Right hindlimb (tissue), 1 donor: ENCODE measurements at regions not wholly inside any gene's neighbourhood (a gene's known extent, or its start where the extent isn't known, plus 50 kb on each side); places are given as distances from the start of the nearest gene placed in this dataset.
A peak's percentile ranks its signal among the peaks of the same experiment; 100 is the strongest.
"Not testable (repeated sequence)": the region's sequence is repeated elsewhere in the genome, so short reads cannot be mapped to it uniquely, and the experiment has no call there.

Experiments used
- DNase-seq: peaks from one replicate; pipeline ENCODE4 v3.0.0-alpha.2; 2018

GRCh38 chr12:65657635-65658034 is 166.6 kb upstream of the HMGA2 start:
- DNase-seq = no peak

DNA sequence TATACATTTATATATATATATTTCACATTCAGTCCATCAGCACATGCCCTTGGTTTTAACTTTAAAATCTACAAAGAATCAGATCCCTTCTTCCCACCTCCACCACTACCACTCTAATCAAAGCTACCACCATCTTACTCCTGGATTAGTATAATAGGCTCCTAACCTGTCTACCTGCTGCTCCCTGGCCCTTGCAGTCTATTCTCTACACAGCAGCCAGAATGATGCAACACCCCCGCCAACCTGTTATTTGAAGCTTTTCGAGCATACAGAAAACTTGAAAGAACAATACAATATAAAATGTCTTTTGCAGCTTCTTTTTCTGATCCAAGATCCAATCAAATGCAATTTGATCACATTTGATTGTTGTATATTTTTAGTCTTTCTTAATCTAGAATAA is 165.9 kb upstream of the HMGA2 start:
- no peak for DNase-seq

DNA sequence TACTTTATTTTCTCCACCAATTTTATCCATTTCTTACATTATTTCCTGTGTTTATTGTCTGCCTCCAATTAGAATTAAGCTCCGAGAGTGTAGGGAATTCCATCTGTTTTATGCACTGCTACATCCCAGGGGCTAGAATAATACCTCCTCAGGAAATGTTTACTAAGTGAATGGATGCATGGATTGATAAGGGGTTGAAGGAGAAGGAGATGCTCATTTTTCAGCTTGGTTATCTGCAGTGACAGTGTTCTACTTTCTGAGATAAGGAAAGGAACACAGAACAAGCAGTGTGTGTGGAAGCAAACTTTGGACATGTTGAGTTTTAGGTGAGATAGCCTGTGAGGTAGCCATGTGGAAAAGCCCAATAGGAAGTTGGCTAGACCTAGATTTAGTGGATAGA is 164.6 kb upstream of the HMGA2 start:
- no peak for DNase-seq

DNA sequence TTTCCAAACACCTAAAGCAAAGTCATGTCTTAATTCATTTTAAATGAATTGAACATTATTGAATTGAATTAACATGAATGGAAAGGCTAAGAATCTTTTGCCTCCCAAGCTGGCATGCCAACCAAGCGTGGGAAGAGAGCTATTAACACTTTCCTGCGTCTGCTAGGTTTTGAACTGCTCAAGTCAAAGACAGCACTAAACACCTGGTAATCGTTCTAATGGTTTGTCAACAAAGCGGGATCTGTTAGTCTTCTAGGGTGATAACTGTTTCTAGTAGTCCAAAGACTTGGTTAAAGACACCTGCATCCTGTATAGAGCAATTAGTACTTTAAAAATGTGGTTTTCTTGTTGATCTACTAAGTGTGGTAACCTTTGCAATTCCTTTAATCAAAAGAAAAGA is 164.2 kb upstream of the HMGA2 start:
- DNase-seq = no peak

GRCh38 chr12:65660836-65661235 is 163.4 kb upstream of the HMGA2 start:
- no peak for DNase-seq

- DNase-seq = no peak
Observed at GRCh38 chr12:65662590-65662989, 161.7 kb upstream of the HMGA2 start.

DNA sequence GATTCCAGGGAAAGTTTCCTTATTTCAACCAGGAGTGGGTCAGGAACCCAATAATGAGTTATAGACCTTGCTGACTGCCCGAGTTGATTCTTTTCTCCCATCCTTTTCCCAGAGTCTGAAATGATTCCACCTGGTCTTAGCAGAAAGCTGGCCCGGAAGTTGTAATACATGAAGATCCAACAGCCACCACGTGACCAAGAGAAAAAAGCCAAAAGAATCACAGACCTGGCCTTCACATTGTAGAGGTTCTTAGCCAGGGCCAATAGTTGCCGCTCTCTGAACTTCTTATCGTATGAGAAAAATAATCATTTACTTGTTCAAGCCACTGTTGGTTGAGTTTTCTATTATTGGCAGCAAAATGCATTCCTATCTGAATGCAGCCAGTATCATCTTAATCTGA is 161.2 kb upstream of the HMGA2 start:
- no peak for DNase-seq

- no peak for DNase-seq
Observed at GRCh38 chr12:65663648-65664047, 160.6 kb upstream of the HMGA2 start.

- DNase-seq = no peak
Observed at GRCh38 chr12:65664715-65665250, 159.5 kb upstream of the HMGA2 start.

DNA sequence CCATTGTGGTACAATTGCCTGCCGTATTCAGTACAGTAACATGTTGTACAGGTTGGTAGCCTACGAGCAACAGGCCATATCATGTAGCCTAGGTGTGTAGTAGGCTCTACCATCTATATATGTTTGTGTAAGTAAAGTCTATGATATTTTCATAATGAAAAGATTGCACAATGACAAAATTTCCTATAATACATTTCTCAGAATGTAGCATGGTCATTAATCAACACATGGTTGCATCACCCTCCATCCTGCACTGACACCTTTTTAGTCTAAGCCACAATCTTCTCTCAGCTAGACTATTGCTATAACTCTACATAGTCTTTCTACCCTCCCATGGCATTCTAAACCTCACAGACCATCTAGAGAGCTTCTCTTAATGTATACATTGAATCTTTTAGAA is 158.5 kb upstream of the HMGA2 start:
- no peak for DNase-seq

GRCh38 chr12:65666876-65667275 is 157.4 kb upstream of the HMGA2 start:
- DNase-seq = no peak

GRCh38 chr12:65667932-65668331 is 156.4 kb upstream of the HMGA2 start:
- peak; percentile 21 for DNase-seq

- no peak for DNase-seq
Observed at GRCh38 chr12:65668981-65669695, 155.1 kb upstream of the HMGA2 start.

DNA sequence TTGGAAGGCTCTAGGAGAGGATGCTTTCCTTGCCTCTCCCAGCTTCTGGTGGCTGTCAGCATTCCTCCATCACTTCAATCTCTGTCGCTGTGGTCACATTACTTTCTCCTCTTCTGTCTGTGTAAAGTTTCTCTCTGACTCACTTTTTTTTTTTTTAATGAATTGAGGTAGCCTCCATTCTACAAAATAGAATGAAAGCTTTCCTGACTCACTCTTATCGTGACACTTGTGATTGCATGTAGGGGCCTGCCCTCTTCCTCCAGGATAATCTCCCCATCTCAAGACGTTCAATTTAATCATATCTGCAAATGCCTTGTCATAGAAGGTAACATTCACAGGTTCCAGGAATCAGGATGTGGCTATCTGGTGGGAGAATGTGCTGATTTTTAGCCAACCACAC is 153.5 kb upstream of the HMGA2 start:
- DNase-seq = no peak

GRCh38 chr12:65672441-65672840 is 151.8 kb upstream of the HMGA2 start:
- DNase-seq = no peak

GRCh38 chr12:65673156-65673690 is 151.1 kb upstream of the HMGA2 start:
- no peak for DNase-seq

- DNase-seq = no peak
Observed at GRCh38 chr12:65673732-65674131, 150.6 kb upstream of the HMGA2 start.

- DNase-seq = no peak
Observed at GRCh38 chr12:65675141-65675621, 149.1 kb upstream of the HMGA2 start.

DNA sequence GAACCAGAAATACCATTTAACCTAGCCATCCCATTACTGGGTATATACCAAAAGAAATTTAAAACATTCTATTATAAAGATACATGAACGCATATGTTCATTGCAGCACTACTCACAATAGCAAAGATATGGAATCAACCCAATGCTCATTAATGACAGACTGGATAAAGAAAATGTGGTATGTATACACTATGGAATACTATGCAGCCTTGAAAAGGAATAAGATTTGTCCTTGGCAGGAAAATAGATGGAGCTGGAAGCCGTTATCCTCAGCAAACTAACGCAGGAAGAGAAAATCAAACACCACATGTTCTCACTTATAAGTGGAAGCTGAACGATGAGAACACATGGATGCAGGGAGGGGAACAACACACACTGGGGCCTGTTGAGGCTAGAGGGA is 146.1 kb upstream of the HMGA2 start:
- DNase-seq = not testable (repeated sequence)

DNA sequence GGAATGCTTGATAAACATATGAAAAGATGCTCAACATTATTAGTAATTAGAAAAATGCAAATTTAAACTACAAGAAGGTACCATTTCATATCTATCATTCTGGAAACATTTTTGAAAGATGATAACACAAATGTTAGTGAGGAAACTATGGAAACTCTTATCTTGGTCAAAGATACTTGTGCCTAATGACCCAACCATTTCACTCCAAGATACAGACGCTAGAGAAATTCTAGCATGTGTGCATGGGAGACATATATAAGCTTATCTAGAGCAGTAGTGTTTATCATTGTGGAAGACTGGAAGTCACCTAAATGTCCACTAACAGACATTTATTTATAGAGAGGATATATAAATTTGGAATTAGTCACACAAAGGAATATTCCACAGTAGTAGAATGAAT is 143.1 kb upstream of the HMGA2 start:
- DNase-seq = no peak

DNA sequence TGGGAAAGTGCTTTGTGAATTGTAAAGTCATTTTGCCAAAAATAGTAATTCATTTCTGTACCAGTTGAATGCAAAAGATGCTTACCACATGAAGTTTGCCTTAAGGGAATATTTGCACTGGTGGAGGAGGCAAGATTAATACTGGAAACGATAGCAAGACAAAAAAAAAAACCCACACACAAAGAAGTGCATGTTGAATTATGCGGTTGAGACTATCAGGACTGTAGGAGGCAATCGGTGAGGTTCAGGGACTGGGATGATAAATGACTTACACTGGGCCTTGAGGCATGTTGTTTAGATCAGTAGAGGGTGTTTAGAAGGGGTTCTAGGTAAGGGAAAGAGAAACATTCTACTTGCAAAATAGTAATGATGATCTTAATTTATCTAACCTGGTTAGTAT is 142.2 kb upstream of the HMGA2 start:
- DNase-seq = no peak

DNA sequence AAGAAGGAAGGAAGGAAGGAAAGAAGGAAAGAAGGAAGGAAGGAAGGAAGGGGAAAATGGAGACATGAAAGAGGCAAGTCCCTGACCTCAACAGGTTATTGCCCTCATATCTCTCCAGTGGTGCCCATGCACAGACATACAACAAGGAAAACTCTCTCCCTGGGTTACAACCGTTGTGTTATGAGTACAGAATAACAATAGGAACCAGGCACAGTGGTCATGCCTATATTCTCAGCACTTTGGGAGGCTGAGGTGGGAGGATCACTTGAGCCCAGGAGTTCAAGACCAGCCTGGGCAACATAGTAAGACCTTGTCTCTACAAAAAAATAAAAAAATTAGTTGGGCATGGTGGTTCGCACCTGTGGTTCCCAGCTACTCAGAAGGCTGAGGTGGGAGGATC is 139.4 kb upstream of the HMGA2 start:
- no peak for DNase-seq

GRCh38 chr12:65685514-65685913 is 138.8 kb upstream of the HMGA2 start:
- no peak for DNase-seq

GRCh38 chr12:65689508-65689907 is 134.8 kb upstream of the HMGA2 start:
- DNase-seq = no peak

- no peak for DNase-seq
Observed at GRCh38 chr12:65690477-65690876, 133.8 kb upstream of the HMGA2 start.
